Neuronal stem cell (in vitro differentiated cells): ENCODE measurements at regions not wholly inside any gene's neighbourhood (a gene's known extent, or its start where the extent isn't known, plus 50 kb on each side); places are given as distances from the start of the nearest gene placed in this dataset.

ENCODE experiments used
- DNase-seq: peaks from one replicate; pipeline ENCODE4 v3.0.0-alpha.2; 2013; ENCODE audit warnings: low spot score
- H2AFZ ChIP-seq: one replicate; pipeline ENCODE4 v1.6.1; 2013; ENCODE audit warnings: mild to moderate bottlenecking, low read length, inconsistent platforms
- H2AK5ac ChIP-seq: 2 replicates; pipeline ENCODE4 v1.6.1; 2013; ENCODE audit warnings: low read depth, mild to moderate bottlenecking, inconsistent platforms, low read length, moderate library complexity, mixed read lengths
- H2BK120ac ChIP-seq: 2 replicates; pipeline ENCODE4 v1.6.1; 2013; ENCODE audit warnings: low read depth, mild to moderate bottlenecking, inconsistent platforms, low read length, moderate library complexity, mixed read lengths
- H2BK12ac ChIP-seq: one replicate; pipeline ENCODE4 v1.6.1; 2013; ENCODE audit warnings: low read length, inconsistent platforms
- H2BK15ac ChIP-seq: 2 replicates; pipeline ENCODE4 v1.6.1; 2013; ENCODE audit warnings: mild to moderate bottlenecking, low read length, inconsistent platforms, mixed read lengths
- H2BK5ac ChIP-seq: one replicate; pipeline ENCODE4 v1.6.1; 2013; ENCODE audit warnings: inconsistent platforms, mild to moderate bottlenecking, low read length, moderate library complexity
- H3K14ac ChIP-seq: one replicate; pipeline ENCODE4 v1.6.1; 2013; ENCODE audit warnings: low read length, inconsistent platforms
- H3K18ac ChIP-seq: 2 replicates; pipeline ENCODE4 v1.6.1; 2013; ENCODE audit warnings: low read length, inconsistent platforms
- H3K23ac ChIP-seq: 2 replicates; pipeline ENCODE4 v1.6.1; 2013; ENCODE audit warnings: low read depth, mild to moderate bottlenecking, mixed read lengths, low read length, inconsistent platforms; ENCODE audit not compliant: poor library complexity
- H3K27ac ChIP-seq: replicated peaks from 3 replicates; pipeline ENCODE4 v1.5.1; 2013; ENCODE audit warnings: low read length, inconsistent platforms
- H3K27me3 ChIP-seq, 3 experiments: 2 replicates each; pipeline ENCODE4 v1.6.1; 2013; ENCODE audit warnings: low read length in 3 of 3, mild to moderate bottlenecking in 2 of 3, inconsistent platforms in 1 of 3, low read depth in 1 of 3, mixed read lengths in 1 of 3, moderate library complexity in 1 of 3; ENCODE audit not compliant: control insufficient read depth in 3 of 3, insufficient read depth in 3 of 3
- H3K36me3 ChIP-seq, 2 donors: replicated peaks in 1 of 2; 2 replicates each; pipeline ENCODE4 v1.6.1; 2013; ENCODE audit warnings: low read length in 2 of 2; ENCODE audit not compliant: control insufficient read depth in 2 of 2, insufficient read depth in 2 of 2
- H3K4ac ChIP-seq: 2 replicates; pipeline ENCODE4 v1.6.1; 2013; ENCODE audit warnings: inconsistent platforms, mild to moderate bottlenecking, low read length, moderate library complexity
- H3K4me1 ChIP-seq, 2 donors: 1 replicate in 1 of 2; 2 replicates in 1 of 2; pipeline ENCODE4 v1.6.1; 2013; ENCODE audit warnings: low read length in 2 of 2, low read depth in 1 of 2; ENCODE audit not compliant: control insufficient read depth in 2 of 2, insufficient read depth in 1 of 2
- H3K4me2 ChIP-seq: one replicate; pipeline ENCODE4 v1.6.1; 2013; ENCODE audit warnings: mild to moderate bottlenecking, low read length, inconsistent platforms; ENCODE audit not compliant: insufficient read depth, poor library complexity, severe bottlenecking
- H3K4me3 ChIP-seq, 2 donors: 2 replicates each; pipeline ENCODE4 v1.5.1; 2013; ENCODE audit warnings: low read length in 2 of 2, mild to moderate bottlenecking in 2 of 2, inconsistent platforms in 1 of 2, moderate library complexity in 1 of 2
- H3K79me1 ChIP-seq: one replicate; pipeline ENCODE4 v1.6.1; 2013; ENCODE audit warnings: low read depth, mild to moderate bottlenecking, inconsistent platforms, low read length, moderate library complexity
- H3K9ac ChIP-seq: one replicate; pipeline ENCODE4 v1.6.1; 2013; ENCODE audit warnings: mild to moderate bottlenecking, low read depth, low read length, inconsistent platforms; ENCODE audit not compliant: poor library complexity
- H3K9me3 ChIP-seq, 2 donors: replicated peaks in 1 of 2; 2 replicates each; pipeline versions ENCODE3 to v1.6.1; 2013; ENCODE audit warnings: low read length in 2 of 2, mild to moderate bottlenecking in 2 of 2, inconsistent platforms in 1 of 2, low read depth in 1 of 2, mixed read lengths in 1 of 2, moderate library complexity in 1 of 2; ENCODE audit not compliant: control insufficient read depth in 2 of 2, insufficient read depth in 1 of 2
- H4K8ac ChIP-seq: one replicate; pipeline ENCODE4 v1.6.1; 2013; ENCODE audit warnings: low read depth, mild to moderate bottlenecking, inconsistent platforms, low read length, moderate library complexity
- H4K91ac ChIP-seq: one replicate; pipeline ENCODE4 v1.6.1; 2013; ENCODE audit warnings: low read length, low read depth, mild to moderate bottlenecking, inconsistent platforms; ENCODE audit not compliant: poor library complexity
- WGBS, 2 donors: extraction: QIAGEN DNeasy Blood & Tissue Kit; methylation state at CpG; one replicate each; pipeline ENCODE4 v1.1.7; 2013; ENCODE audit warnings: missing lambda C conversion rate in 2 of 2, mixed read lengths in 1 of 2; ENCODE audit not compliant: insufficient read length in 2 of 2, insufficient replicate concordance in 1 of 2; ENCODE audit errors: extremely low coverage in 2 of 2; 5-methylcytosine and 5-hydroxymethylcytosine counted together

DNA sequence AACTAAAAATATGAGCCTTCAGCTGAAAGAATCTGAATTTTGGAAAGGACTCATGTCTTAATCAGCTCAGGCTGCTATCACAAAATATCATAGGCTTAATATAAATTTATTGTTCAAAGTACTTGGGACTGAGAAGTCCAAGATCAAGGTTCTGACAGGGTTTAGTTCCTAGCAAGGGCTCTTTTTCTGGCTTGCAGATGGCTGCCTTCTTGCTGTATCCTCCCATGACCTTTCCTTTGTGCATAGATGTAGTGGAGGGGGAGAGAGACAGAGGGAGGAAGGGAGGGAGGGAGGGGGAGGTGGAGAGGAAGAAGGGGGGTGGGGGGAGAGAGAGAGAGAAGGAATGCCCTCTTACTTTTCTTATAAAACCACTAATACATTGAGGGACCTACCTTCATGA, 306.8 kb upstream of the DDI1 start:
- no peak overlapping the region for H2BK120ac ChIP-seq
- H2BK5ac ChIP-seq = no peak overlapping the region
- H3K27me3 ChIP-seq = no peaks in the 10 kb centered on the region
- H3K4me2 ChIP-seq = no peak overlapping the region
- H3K4me1 ChIP-seq = peaks cover 0 to 26% of the 10 kb centered on the region in 2 donors
- no peak overlapping the region for H4K8ac ChIP-seq
- no peak overlapping the region for H3K27ac ChIP-seq
- no peak for DNase-seq
- H2BK15ac ChIP-seq = no peak overlapping the region
- H3K4ac ChIP-seq = no peak overlapping the region
- H4K91ac ChIP-seq = no peak overlapping the region
- H2AK5ac ChIP-seq = no peak overlapping the region
- no peak overlapping the region for H2BK12ac ChIP-seq
- H3K79me1 ChIP-seq = no peaks in the 10 kb centered on the region
- H3K23ac ChIP-seq = no peak overlapping the region
- no peak overlapping the region for H3K14ac ChIP-seq
- no peak overlapping the region for H3K9ac ChIP-seq
- H3K18ac ChIP-seq = no peak overlapping the region
- H2AFZ ChIP-seq = peak overlapping the region; percentile 57
- no peak overlapping the region for H3K4me3 ChIP-seq
- H3K9me3 ChIP-seq = peaks cover 2 to 39% of the 10 kb centered on the region in 2 donors
- H3K36me3 ChIP-seq = no peaks in the 10 kb centered on the region

- H3K14ac ChIP-seq = no peak overlapping the region
- H3K4me2 ChIP-seq = no peak overlapping the region
- H3K18ac ChIP-seq = no peak overlapping the region
- H2AK5ac ChIP-seq = no peak overlapping the region
- no peak overlapping the region for H4K91ac ChIP-seq
- no peak overlapping the region for H3K9ac ChIP-seq
- no peak overlapping the region for H2BK120ac ChIP-seq
- no CpG with 5 or more reads among the region's 2 CpGs for WGBS, 2 donors
- H3K79me1 ChIP-seq = no peaks in the 10 kb centered on the region
- no peak overlapping the region for H3K4ac ChIP-seq
- peak overlapping the region; percentile 57 for H2AFZ ChIP-seq
- peaks cover 0 to 26% of the 10 kb centered on the region in 2 donors for H3K4me1 ChIP-seq
- no peak overlapping the region for H2BK15ac ChIP-seq
- no peak overlapping the region for H4K8ac ChIP-seq
- DNase-seq = no peak
- no peak overlapping the region for H3K4me3 ChIP-seq
- peaks cover 2 to 34% of the 10 kb centered on the region in 2 donors for H3K9me3 ChIP-seq
- H2BK5ac ChIP-seq = no peak overlapping the region
- no peak overlapping the region for H3K23ac ChIP-seq
- no peaks in the 10 kb centered on the region for H3K27me3 ChIP-seq
- H2BK12ac ChIP-seq = no peak overlapping the region
- no peaks in the 10 kb centered on the region for H3K36me3 ChIP-seq
- no peak overlapping the region for H3K27ac ChIP-seq
These were observed 306.1 kb upstream of the DDI1 start for GRCh38 chr11:103730131-103730940.

- H4K91ac ChIP-seq = no peak overlapping the region
- no CpG with 5 or more reads among the region's 2 CpGs for WGBS, 2 donors
- H4K8ac ChIP-seq = no peak overlapping the region
- peaks cover 0 to 26% of the 10 kb centered on the region in 2 donors for H3K4me1 ChIP-seq
- H2BK120ac ChIP-seq = no peak overlapping the region
- no peak overlapping the region for H3K4ac ChIP-seq
- peaks cover 2 to 21% of the 10 kb centered on the region in 2 donors for H3K9me3 ChIP-seq
- no peaks in the 10 kb centered on the region for H3K79me1 ChIP-seq
- H2BK15ac ChIP-seq = no peak overlapping the region
- H2AK5ac ChIP-seq = no peak overlapping the region
- no peak overlapping the region for H2BK5ac ChIP-seq
- H2BK12ac ChIP-seq = no peak overlapping the region
- H3K27me3 ChIP-seq = no peaks in the 10 kb centered on the region
- H3K4me3 ChIP-seq = no peak overlapping the region
- no peak overlapping the region for H3K4me2 ChIP-seq
- H3K9ac ChIP-seq = no peak overlapping the region
- no peak overlapping the region for H3K18ac ChIP-seq
- no peak for DNase-seq
- H3K14ac ChIP-seq = no peak overlapping the region
- no peak overlapping the region for H3K23ac ChIP-seq
- H2AFZ ChIP-seq = no peak overlapping the region
- H3K27ac ChIP-seq = no peak overlapping the region
- H3K36me3 ChIP-seq = no peaks in the 10 kb centered on the region
These were observed 304.8 kb upstream of the DDI1 start for GRCh38 chr11:103731670-103732069.

GRCh38 chr11:103733889-103734288, 302.6 kb upstream of the DDI1 start:
- no peak overlapping the region for H2AK5ac ChIP-seq
- H3K18ac ChIP-seq = no peak overlapping the region
- H2BK120ac ChIP-seq = no peak overlapping the region
- no peaks in the 10 kb centered on the region for H3K79me1 ChIP-seq
- H3K4ac ChIP-seq = no peak overlapping the region
- no peak overlapping the region for H4K91ac ChIP-seq
- no peak overlapping the region for H2AFZ ChIP-seq
- no peaks in the 10 kb centered on the region for H3K9me3 ChIP-seq
- no peaks in the 10 kb centered on the region for H3K36me3 ChIP-seq
- WGBS, 2 donors = no CpG with 5 or more reads among the region's 1 CpG
- no peak overlapping the region for H3K9ac ChIP-seq
- no peak overlapping the region for H3K4me3 ChIP-seq
- no peak overlapping the region for H3K14ac ChIP-seq
- H2BK5ac ChIP-seq = no peak overlapping the region
- no peaks in the 10 kb centered on the region for H3K27me3 ChIP-seq
- H3K4me2 ChIP-seq = no peak overlapping the region
- H3K27ac ChIP-seq = no peak overlapping the region
- no peak overlapping the region for H2BK12ac ChIP-seq
- no peak overlapping the region for H3K23ac ChIP-seq
- no peak for DNase-seq
- H2BK15ac ChIP-seq = no peak overlapping the region
- peaks cover 8 to 31% of the 10 kb centered on the region in 2 donors for H3K4me1 ChIP-seq
- no peak overlapping the region for H4K8ac ChIP-seq
